Hepatocyte (in vitro differentiated cells): ENCODE measurements at regions not wholly inside any gene's neighbourhood (a gene's known extent, or its start where the extent isn't known, plus 50 kb on each side); places are given as distances from the start of the nearest gene placed in this dataset.
"Not testable (repeated sequence)": the region's sequence is repeated elsewhere in the genome, so short reads cannot be mapped to it uniquely, and the experiment has no call there.

Source experiments
- DNase-seq: peaks from one replicate; pipeline ENCODE4 v3.0.0-alpha.2; 2016; ENCODE audit warnings: low spot score
- H2AFZ ChIP-seq: fragments of 200-600 bp; sonication (generic); 2 replicates; pipeline ENCODE4 v1.6.0; 2016; ENCODE audit warnings: antibody characterized with exemption, mild to moderate bottlenecking
- H3K27ac ChIP-seq: fragments of 200-600 bp; sonication (generic); 2 replicates; pipeline ENCODE4 v1.5.1; 2016; ENCODE audit warnings: mild to moderate bottlenecking
- H3K27me3 ChIP-seq: fragments of 200-600 bp; sonication (generic); 2 replicates; pipeline ENCODE4 v1.6.1; 2016
- H3K36me3 ChIP-seq: fragments of 200-600 bp; sonication (generic); replicated peaks from 2 replicates; pipeline ENCODE4 v1.5.1; 2016; ENCODE audit warnings: low read depth; ENCODE audit not compliant: insufficient read depth
- H3K4me1 ChIP-seq: fragments of 200-600 bp; sonication (generic); 2 replicates; pipeline ENCODE4 v1.5.1; 2016; ENCODE audit warnings: mild to moderate bottlenecking, moderate library complexity; ENCODE audit not compliant: insufficient read depth
- H3K4me2 ChIP-seq: fragments of 200-600 bp; sonication (generic); 2 replicates; pipeline ENCODE4 v1.6.0; 2016
- H3K4me3 ChIP-seq: fragments of 200-600 bp; sonication (generic); 2 replicates; pipeline ENCODE4 v1.5.1; 2016; ENCODE audit warnings: mild to moderate bottlenecking
- H3K79me2 ChIP-seq: fragments of 200-600 bp; sonication (generic); 2 replicates; pipeline ENCODE4 v1.6.0; 2017; ENCODE audit warnings: mild to moderate bottlenecking
- H3K9me2 ChIP-seq: fragments of 200-600 bp; sonication (generic); replicated peaks from 2 replicates; pipeline ENCODE4 v1.6.0; 2017; ENCODE audit warnings: mild to moderate bottlenecking; ENCODE audit not compliant: insufficient read depth
- H3K9me3 ChIP-seq: fragments of 200-600 bp; sonication (generic); 2 replicates; pipeline ENCODE4 v1.5.1; 2016; ENCODE audit warnings: low read depth, mild to moderate bottlenecking
- H4K20me1 ChIP-seq: fragments of 200-600 bp; sonication (generic); 2 replicates; pipeline ENCODE4 v1.6.0; 2016; ENCODE audit warnings: mild to moderate bottlenecking; ENCODE audit not compliant: insufficient read depth, poor library complexity, severe bottlenecking
- CTCF ChIP-seq: fragments of 200-600 bp; sonication (generic); IDR thresholded peaks from 2 replicates; pipeline ENCODE4 v1.5.1; 2016; ENCODE audit warnings: antibody characterized with exemption, mild to moderate bottlenecking; ENCODE audit not compliant: poor library complexity
- EZH2 ChIP-seq: fragments of 200-600 bp; sonication (generic); IDR thresholded peaks from 2 replicates; pipeline ENCODE4 v1.6.1; 2016; ENCODE audit warnings: antibody characterized with exemption, mild to moderate bottlenecking, borderline replicate concordance
- EZH2phosphoT487 ChIP-seq: fragments of 200-600 bp; sonication (generic); IDR thresholded peaks from one replicate; pipeline ENCODE4 v1.6.1; 2018; ENCODE audit warnings: antibody characterized with exemption, mild to moderate bottlenecking, low read depth, moderate library complexity; ENCODE audit not compliant: unreplicated experiment, severe bottlenecking
- WGBS: methylation state at CpG from one replicate; pipeline ENCODE4 v1.1.6; 2016; ENCODE audit warnings: low lambda C conversion rate; ENCODE audit errors: missing lambda C conversion rate; 5-methylcytosine and 5-hydroxymethylcytosine counted together

GRCh38 chrX:35445912-35446311, 352.2 kb upstream of the MAGEB16 start:
- 79% methylated on average over 3 of the region's 3 CpGs for WGBS
- Histone ChIP-seq H4K20me1 (no peaks in the 10 kb centered on the region), H2AFZ (no peak overlapping the region), H3K27ac (no peak overlapping the region), H3K4me1 (no peaks in the 10 kb centered on the region), H3K79me2 (no peaks in the 10 kb centered on the region), H3K4me2 (no peak overlapping the region), H3K27me3 (no peaks in the 10 kb centered on the region), H3K9me2 (peaks cover 3% of the 10 kb centered on the region), H3K4me3 (no peak overlapping the region), H3K9me3 (no peaks in the 10 kb centered on the region), H3K36me3 (no peaks in the 10 kb centered on the region)
- TF ChIP-seq EZH2 (no peak), EZH2phosphoT487 (no peak), CTCF (no peak)
- DNase-seq: no peak

GRCh38 chrX:35456891-35457290, 341.3 kb upstream of the MAGEB16 start:
- Histone ChIP-seq H3K4me1 (no peaks in the 10 kb centered on the region), H2AFZ (no peak overlapping the region), H3K9me3 (no peaks in the 10 kb centered on the region), H3K9me2 (peaks cover 5% of the 10 kb centered on the region), H3K79me2 (no peaks in the 10 kb centered on the region), H3K27ac (no peak overlapping the region), H3K27me3 (no peaks in the 10 kb centered on the region), H3K36me3 (no peaks in the 10 kb centered on the region), H3K4me3 (no peak overlapping the region), H4K20me1 (no peaks in the 10 kb centered on the region), H3K4me2 (no peak overlapping the region)
- no peak for TF ChIP-seq EZH2phosphoT487
- TF ChIP-seq EZH2: no peak
- TF ChIP-seq CTCF: no peak
- whole genome bisulfite sequencing: 75% methylated on average over 1 of the region's 1 CpG
- no peak for DNase-seq

GRCh38 chrX:35458142-35458541, 340.0 kb upstream of the MAGEB16 start:
- Histone ChIP-seq H3K4me2 (no peak overlapping the region), H3K9me3 (peaks cover 6% of the 10 kb centered on the region), H2AFZ (no peak overlapping the region), H3K9me2 (peaks cover 5% of the 10 kb centered on the region), H3K27me3 (no peaks in the 10 kb centered on the region), H3K36me3 (no peaks in the 10 kb centered on the region), H3K79me2 (no peaks in the 10 kb centered on the region), H3K4me1 (no peaks in the 10 kb centered on the region), H3K4me3 (no peak overlapping the region), H4K20me1 (no peaks in the 10 kb centered on the region), H3K27ac (no peak overlapping the region)
- TF ChIP-seq EZH2 (no peak), EZH2phosphoT487 (no peak), CTCF (no peak)
- DNase-seq: no peak

- 31% methylated on average over 1 of the region's 1 CpG for WGBS
- Histone ChIP-seq H3K4me1 (no peaks in the 10 kb centered on the region), H3K9me3 (peaks cover 6% of the 10 kb centered on the region), H4K20me1 (no peaks in the 10 kb centered on the region), H3K36me3 (no peaks in the 10 kb centered on the region), H3K79me2 (no peaks in the 10 kb centered on the region), H3K4me2 (no peak overlapping the region), H3K4me3 (no peak overlapping the region), H3K9me2 (peaks cover 5% of the 10 kb centered on the region), H2AFZ (no peak overlapping the region), H3K27me3 (no peaks in the 10 kb centered on the region), H3K27ac (no peak overlapping the region)
- DNase-seq: no peak
- no peak for TF ChIP-seq CTCF
- TF ChIP-seq EZH2phosphoT487: no peak
- no peak for TF ChIP-seq EZH2
These were observed 337.0 kb upstream of the MAGEB16 start for GRCh38 chrX:35461164-35461563.

GRCh38 chrX:35496671-35497070, 301.5 kb upstream of the MAGEB16 start:
- not testable (repeated sequence) for H3K27ac ChIP-seq, H3K27me3 ChIP-seq, H3K4me3 ChIP-seq, H4K20me1 ChIP-seq, H3K4me2 ChIP-seq, H3K9me2 ChIP-seq, H3K9me3 ChIP-seq, DNase-seq, H2AFZ ChIP-seq, H3K4me1 ChIP-seq, H3K79me2 ChIP-seq, H3K36me3 ChIP-seq
- 84% methylated on average over 7 of the region's 7 CpGs for WGBS

- not testable (repeated sequence) for H3K27me3 ChIP-seq, H3K36me3 ChIP-seq, H3K27ac ChIP-seq, H2AFZ ChIP-seq, H3K4me2 ChIP-seq, H3K79me2 ChIP-seq, DNase-seq, H3K9me3 ChIP-seq, H3K4me3 ChIP-seq, H3K4me1 ChIP-seq, H4K20me1 ChIP-seq, H3K9me2 ChIP-seq
- WGBS: 67% methylated on average over 7 of the region's 7 CpGs
These were observed 300.7 kb upstream of the MAGEB16 start for GRCh38 chrX:35497453-35497852.
